Cardiac muscle cell (in vitro differentiated cells and primary cell): ENCODE measurements at regions not wholly inside any gene's neighbourhood (a gene's known extent, or its start where the extent isn't known, plus 50 kb on each side); places are given as distances from the start of the nearest gene placed in this dataset.

Experiments used
- DNase-seq, 2 donors: peaks; one replicate each; pipeline versions ENCODE4 v3.0.0 to v3.0.0-alpha.2; 2010 to 2017; ENCODE audit warnings: low read depth in 1 of 2, low spot score in 1 of 2
- H3K27ac ChIP-seq: fragments of 200-600 bp; sonication (generic); 2 replicates; pipeline ENCODE4 v1.5.1; 2016
- H3K27me3 ChIP-seq: fragments of 200-600 bp; sonication (generic); 2 replicates; pipeline ENCODE4 v1.6.0; 2016; ENCODE audit warnings: control low read depth
- H3K36me3 ChIP-seq: fragments of 200-600 bp; sonication (generic); 2 replicates; pipeline ENCODE4 v1.5.1; 2016; ENCODE audit warnings: control low read depth
- H3K4me1 ChIP-seq: fragments of 200-600 bp; sonication (generic); 2 replicates; pipeline ENCODE4 v1.8.1; 2017; ENCODE audit warnings: low read depth, mild to moderate bottlenecking, mixed run types
- H3K4me3 ChIP-seq: fragments of 200-600 bp; sonication (generic); 2 replicates; pipeline ENCODE4 v1.5.1; 2016; ENCODE audit warnings: mild to moderate bottlenecking
- H3K9me3 ChIP-seq: fragments of 200-600 bp; sonication (generic); 2 replicates; pipeline ENCODE4 v1.5.1; 2017; ENCODE audit warnings: low read depth, mild to moderate bottlenecking, control low read depth
- CTCF ChIP-seq: IDR thresholded peaks from 2 replicates; pipeline ENCODE4 v1.5.1; 2012; ENCODE audit warnings: low read depth, mild to moderate bottlenecking, low read length

- Histone ChIP-seq H3K9me3 (no peaks in the 10 kb centered on the region), H3K27ac (no peak overlapping the region), H3K4me3 (no peak overlapping the region), H3K27me3 (no peaks in the 10 kb centered on the region), H3K4me1 (no peaks in the 10 kb centered on the region), H3K36me3 (peaks cover 3% of the 10 kb centered on the region)
- no peak for TF ChIP-seq CTCF
- DNase-seq: no peak
Observed at GRCh38 chr3:168275662-168276061, 179.9 kb upstream of the GOLIM4 start.

GRCh38 chr3:168273917-168274316, 178.2 kb upstream of the GOLIM4 start:
- no peak for DNase-seq
- Histone ChIP-seq H3K27ac (no peak overlapping the region), H3K27me3 (no peaks in the 10 kb centered on the region), H3K9me3 (no peaks in the 10 kb centered on the region), H3K4me3 (no peak overlapping the region), H3K4me1 (no peaks in the 10 kb centered on the region), H3K36me3 (peaks cover 3% of the 10 kb centered on the region)
- TF ChIP-seq CTCF: no peak

- Histone ChIP-seq H3K4me3 (no peak overlapping the region), H3K27ac (no peak overlapping the region), H3K9me3 (no peaks in the 10 kb centered on the region), H3K27me3 (no peaks in the 10 kb centered on the region), H3K36me3 (peaks cover 2% of the 10 kb centered on the region), H3K4me1 (no peaks in the 10 kb centered on the region)
- TF ChIP-seq CTCF: no peak
- no peak for DNase-seq
Observed at GRCh38 chr3:168273036-168273435, 177.3 kb upstream of the GOLIM4 start.

- H3K4me1 ChIP-seq: no peaks in the 10 kb centered on the region
- DNase-seq: peak in 1 of 2 donors; percentile 10
- no peaks in the 10 kb centered on the region for H3K9me3 ChIP-seq
- no peak for TF ChIP-seq CTCF
- no peaks in the 10 kb centered on the region for H3K27me3 ChIP-seq
- no peaks in the 10 kb centered on the region for H3K36me3 ChIP-seq
- no peak overlapping the region for H3K27ac ChIP-seq
- H3K4me3 ChIP-seq: no peak overlapping the region
Observed at GRCh38 chr3:168272343-168272985, 176.7 kb upstream of the GOLIM4 start.

- Histone ChIP-seq H3K27me3 (no peaks in the 10 kb centered on the region), H3K4me1 (no peaks in the 10 kb centered on the region), H3K36me3 (no peaks in the 10 kb centered on the region), H3K27ac (no peak overlapping the region), H3K4me3 (no peak overlapping the region), H3K9me3 (no peaks in the 10 kb centered on the region)
- DNase-seq: no peak
- no peak for TF ChIP-seq CTCF
Observed at GRCh38 chr3:168271932-168272331, 176.2 kb upstream of the GOLIM4 start.
